HG02610 (cell line): ENCODE measurements at regions not wholly inside any gene's neighbourhood (a gene's known extent, or its start where the extent isn't known, plus 50 kb on each side); places are given as distances from the start of the nearest gene placed in this dataset.
"Not testable (repeated sequence)": the region's sequence is repeated elsewhere in the genome, so short reads cannot be mapped to it uniquely, and the experiment has no call there.

ENCODE experiments used
- ATAC-seq: cut with Tn5 transposase; IDR thresholded peaks from one replicate; pipeline ENCODE4 v1.9.1; 2021; ENCODE audit warnings: mild to moderate bottlenecking, moderate library complexity; ENCODE audit not compliant: unreplicated experiment

DNA sequence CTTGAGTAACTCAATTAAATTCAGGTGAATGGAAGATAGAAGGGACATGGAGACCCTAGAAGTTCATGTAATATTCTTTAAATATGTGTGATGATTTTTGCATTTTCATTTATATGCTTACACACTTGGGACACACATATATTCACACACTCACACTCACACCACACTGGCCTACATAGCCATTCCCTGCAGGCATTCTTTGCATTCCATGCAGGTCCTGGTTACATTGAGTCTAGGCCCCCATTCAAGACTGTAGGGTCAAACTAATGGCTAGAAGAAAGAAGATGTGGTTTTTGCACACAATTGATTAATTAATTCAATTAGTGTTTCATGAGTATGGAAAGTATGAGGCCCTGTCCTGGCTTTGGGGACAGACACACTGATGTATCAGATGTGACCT lies 249.4 kb downstream of the HNMT start:
- no peak for ATAC-seq

GRCh38 chr2:138215958-138216357 lies 251.7 kb downstream of the HNMT start:
- ATAC-seq: no peak

- ATAC-seq: no peak
Observed at GRCh38 chr2:138217975-138218374, 253.7 kb downstream of the HNMT start.

DNA sequence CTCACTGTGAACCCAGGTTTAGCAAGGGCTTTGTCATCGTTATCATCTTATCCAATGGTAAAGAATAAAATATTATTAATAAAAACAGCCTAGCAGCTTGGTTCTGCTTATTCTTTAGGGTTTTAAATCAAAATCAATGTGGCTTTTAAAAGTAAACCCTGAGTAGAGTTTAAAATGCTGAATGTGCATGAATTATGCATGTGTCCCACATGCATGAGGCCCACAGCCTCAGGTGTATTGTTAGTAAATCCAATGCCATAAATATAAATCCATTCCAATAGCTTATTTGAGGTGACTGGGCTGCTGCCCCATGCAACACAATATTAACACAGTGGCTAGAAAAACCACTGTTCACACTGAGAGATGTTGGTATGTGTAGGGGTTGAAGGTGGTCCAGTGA lies 254.1 kb downstream of the HNMT start:
- ATAC-seq: no peak

DNA sequence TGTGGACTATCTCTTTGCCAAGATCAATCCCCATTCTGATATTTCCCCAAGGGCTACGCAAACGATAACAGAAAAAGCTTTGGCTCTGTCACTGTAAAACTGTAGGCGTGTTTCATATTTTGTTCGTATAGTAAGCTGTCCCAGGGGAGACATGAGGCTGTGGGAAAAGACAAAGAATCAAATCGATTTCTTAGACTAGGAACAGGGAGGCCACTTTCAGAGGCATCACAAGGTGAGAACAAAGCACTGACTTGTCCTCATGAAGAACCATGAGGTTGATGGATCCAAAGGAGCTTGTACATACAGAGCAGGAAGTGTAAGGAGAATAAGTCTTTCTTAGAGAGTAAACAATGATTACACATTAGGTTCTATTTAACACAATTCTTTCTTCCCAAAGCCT lies 255.7 kb downstream of the HNMT start:
- ATAC-seq: no peak

GRCh38 chr2:138221358-138221757 lies 257.1 kb downstream of the HNMT start:
- no peak for ATAC-seq

DNA sequence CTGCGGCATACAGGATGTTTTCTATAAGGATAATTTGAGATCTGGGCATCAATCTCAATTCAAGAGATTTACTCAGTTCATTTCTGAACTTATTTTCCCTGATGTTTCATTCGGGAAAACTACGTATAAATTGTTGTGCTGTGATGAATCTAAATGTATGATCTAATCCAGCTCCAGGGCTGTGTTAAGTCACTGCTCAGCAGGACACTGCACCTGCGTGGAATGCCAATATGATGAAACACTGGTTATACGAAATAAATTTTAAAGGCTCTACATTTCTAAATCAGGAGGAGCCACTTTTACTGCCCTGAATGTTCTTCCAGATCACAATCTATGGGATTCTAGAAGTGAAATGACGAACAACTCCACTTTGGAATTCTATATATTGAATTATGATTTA lies 259.0 kb downstream of the HNMT start:
- no peak for ATAC-seq

GRCh38 chr2:138227195-138227594 lies 262.9 kb downstream of the HNMT start:
- no peak for ATAC-seq

GRCh38 chr2:138228101-138228500 lies 263.8 kb downstream of the HNMT start:
- no peak for ATAC-seq

GRCh38 chr2:138234265-138234664 lies 267.3 kb upstream of the SPOPL start:
- no peak for ATAC-seq

DNA sequence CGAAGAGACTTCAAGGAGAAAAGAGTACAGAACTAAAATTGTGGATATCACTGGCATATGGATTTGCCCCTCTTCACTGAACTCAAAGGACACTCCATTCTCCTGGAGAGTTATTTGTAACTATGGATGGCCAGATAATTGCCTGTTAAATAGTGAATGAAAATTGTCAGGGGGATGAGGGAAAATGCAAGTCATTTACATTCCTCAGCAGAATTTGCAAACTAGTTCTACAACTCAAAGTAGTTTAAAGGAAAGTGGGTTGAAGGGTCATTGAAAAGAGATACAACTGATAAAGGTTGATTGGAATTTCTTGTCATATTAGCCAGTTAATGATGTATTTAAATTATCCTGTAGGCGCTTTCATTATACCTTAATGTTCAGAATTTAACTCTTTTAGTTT lies 266.5 kb upstream of the SPOPL start:
- no peak for ATAC-seq

GRCh38 chr2:138236142-138236541 lies 265.4 kb upstream of the SPOPL start:
- ATAC-seq: no peak

GRCh38 chr2:138237667-138238384 lies 263.7 kb upstream of the SPOPL start:
- ATAC-seq: no peak

GRCh38 chr2:138238908-138239307 lies 262.7 kb upstream of the SPOPL start:
- no peak for ATAC-seq

GRCh38 chr2:138239902-138240491 lies 261.6 kb upstream of the SPOPL start:
- ATAC-seq: no peak

DNA sequence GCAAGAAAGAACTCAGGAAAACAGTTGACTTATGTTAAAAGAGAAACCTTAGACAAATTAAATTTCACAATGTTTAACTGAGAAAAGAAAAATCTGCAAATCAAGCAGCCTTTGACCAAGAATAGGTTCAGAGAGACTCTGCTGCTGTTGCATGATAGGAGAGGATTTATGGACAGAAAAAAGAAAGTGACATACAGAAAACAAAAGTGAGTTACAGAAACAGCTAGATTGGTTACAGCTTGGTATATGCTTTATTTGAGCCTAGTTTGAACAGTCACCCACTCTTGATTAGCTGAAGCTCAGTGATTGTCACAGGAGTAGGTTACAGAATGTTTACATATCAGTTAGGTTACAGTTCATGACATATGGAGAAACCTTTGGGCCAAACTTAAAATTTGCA lies 258.2 kb upstream of the SPOPL start:
- no peak for ATAC-seq

GRCh38 chr2:138244501-138244925 lies 257.1 kb upstream of the SPOPL start:
- no peak for ATAC-seq

DNA sequence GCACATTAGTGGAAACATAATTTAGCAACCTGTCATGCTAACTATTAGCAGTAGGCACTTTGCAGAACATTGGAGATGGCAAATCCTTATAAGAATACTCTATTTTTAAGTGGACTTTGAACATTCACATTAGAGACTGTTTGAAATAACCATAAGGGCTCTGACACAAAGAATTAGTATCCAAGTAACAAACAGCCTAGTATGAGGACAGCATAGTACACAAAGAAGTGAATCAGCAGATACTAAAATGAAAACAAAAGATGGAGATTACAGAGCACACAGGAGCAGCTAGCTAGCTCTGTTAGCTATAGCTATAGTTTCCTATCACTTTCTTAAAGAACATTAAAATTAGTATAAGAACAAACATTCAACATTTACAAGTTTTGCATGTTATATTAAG lies 256.3 kb upstream of the SPOPL start:
- no peak for ATAC-seq

GRCh38 chr2:138247302-138247701 lies 254.3 kb upstream of the SPOPL start:
- ATAC-seq: no peak

- no peak for ATAC-seq
Observed at GRCh38 chr2:138249207-138249606, 252.4 kb upstream of the SPOPL start.

GRCh38 chr2:138250843-138251320 lies 250.7 kb upstream of the SPOPL start:
- not testable (repeated sequence) for ATAC-seq

- ATAC-seq: no peak
Observed at GRCh38 chr2:138252587-138252986, 249.0 kb upstream of the SPOPL start.

GRCh38 chr2:138255670-138256069 lies 245.9 kb upstream of the SPOPL start:
- no peak for ATAC-seq
